ENCODE measurements at regions not wholly inside any gene's neighbourhood (a gene's known extent, or its start where the extent isn't known, plus 50 kb on each side); places are given as distances from the start of the nearest gene placed in this dataset.

GRCh38 chr17:77540975-77541374, 400.2 kb downstream of the SEC14L1 start:
- POLR2A ChIA-PET, result no interaction called here
- no TSS peak for BruUV-seq (replicated peaks)
- Histone ChIP-seq H2AFZ (ENCODE audit: low read length) (no peak overlapping the region), H3K4me2 (ENCODE audit: low read depth, low read length) (no peak overlapping the region), H3K27ac (ENCODE audit: extremely low read length, insufficient read depth, low read length) (no peak overlapping the region), H3K9ac (ENCODE audit: insufficient read depth, low read depth, low read length) (no peak overlapping the region), H3K4me1 (ENCODE audit: insufficient read depth, low read length) (no peaks in the 10 kb centered on the region), H4K20me1 (ENCODE audit: insufficient read depth, low read length) (peaks cover 7% of the 10 kb centered on the region; the same call in 1 of the 2 replicates), H3K27me3 (ENCODE audit: control insufficient read depth in 1 of 2, insufficient read depth in 2 of 2, low read length in 2 of 2) (peaks cover 20 to 80% of the 10 kb centered on the region in 2 experiments; a peak in 4 of 5 replicates), H3K4me3 (replicated peaks in 1 of 3; ENCODE audit: insufficient read depth in 1 of 3, low read depth in 2 of 3, low read length in 3 of 3) (no peak overlapping the region), H3K79me2 (ENCODE audit: insufficient read depth, low read length) (no peaks in the 10 kb centered on the region), H3K36me3 (replicated peaks in 1 of 2; ENCODE audit: control insufficient read depth in 1 of 2, insufficient read depth in 2 of 2, low read length in 2 of 2) (no peaks in the 10 kb centered on the region), H3K9me3 (ENCODE audit: low read length) (no peaks in the 10 kb centered on the region)
- intact Hi-C loops (cut with micrococcal nuclease; ENCODE audit: unreplicated experiment) (loop anchor here (5.0 to 10.0 kb wide), 2 partner anchors 241 to 474 kb away; no protein-coding TSS in a partner anchor), in situ Hi-C loops (cut with HindIII; ENCODE audit: extremely low pct_ligation_motif_present, low pct_unique_long_range_greater_than_20kb) (no loop called here)
- DNase-seq (ENCODE audit: low spot score) (no peak), FAIRE-seq (no peak), ATAC-seq (no peak)
- CTCF ChIA-PET (ENCODE audit: low intra/inter-chr PET ratio, low total read pairs), result no interaction called here
- WGBS (ENCODE audit: low lambda C conversion rate), result 32% methylated on average over 15 of the region's 15 CpGs
- no peak for TF ChIP-seq NFYB (CRISPR knock-in tag; IDR thresholded peaks at IDR 0.05)
- no peak for TF ChIP-seq ZNF343 (CRISPR knock-in tag; IDR thresholded peaks at IDR 0.05)
- no peak for TF ChIP-seq HMG20A (CRISPR knock-in tag; IDR thresholded peaks at IDR 0.05; ENCODE audit: borderline replicate concordance)
- no peak for TF ChIP-seq ZBTB3 (CRISPR knock-in tag; IDR thresholded peaks at IDR 0.05; ENCODE audit: borderline replicate concordance, low read depth)
- no peak for TF ChIP-seq POLR2A (IDR thresholded peaks at IDR 0.05; ENCODE audit: insufficient read depth in 1 of 2, low read depth in 2 of 2, low read length in 2 of 2)
- TF ChIP-seq HES4 (CRISPR knock-in tag; IDR thresholded peaks at IDR 0.05; ENCODE audit: borderline replicate concordance), result no peak
- TF ChIP-seq ZNF749 (CRISPR knock-in tag; IDR thresholded peaks at IDR 0.05; ENCODE audit: borderline replicate concordance), result no peak
- no peak for TF ChIP-seq CSRNP1 (CRISPR knock-in tag; IDR thresholded peaks at IDR 0.05)
- no peak for TF ChIP-seq DPF2 (CRISPR knock-in tag; IDR thresholded peaks at IDR 0.05; ENCODE audit: borderline replicate concordance, low read depth)

Measured in HepG2 (cell line).